ENCODE measurements at regions not wholly inside any gene's neighbourhood (a gene's known extent, or its start where the extent isn't known, plus 50 kb on each side); places are given as distances from the start of the nearest gene placed in this dataset.
"Not testable (repeated sequence)": the region's sequence is repeated elsewhere in the genome, so short reads cannot be mapped to it uniquely, and the experiment has no call there.

DNA sequence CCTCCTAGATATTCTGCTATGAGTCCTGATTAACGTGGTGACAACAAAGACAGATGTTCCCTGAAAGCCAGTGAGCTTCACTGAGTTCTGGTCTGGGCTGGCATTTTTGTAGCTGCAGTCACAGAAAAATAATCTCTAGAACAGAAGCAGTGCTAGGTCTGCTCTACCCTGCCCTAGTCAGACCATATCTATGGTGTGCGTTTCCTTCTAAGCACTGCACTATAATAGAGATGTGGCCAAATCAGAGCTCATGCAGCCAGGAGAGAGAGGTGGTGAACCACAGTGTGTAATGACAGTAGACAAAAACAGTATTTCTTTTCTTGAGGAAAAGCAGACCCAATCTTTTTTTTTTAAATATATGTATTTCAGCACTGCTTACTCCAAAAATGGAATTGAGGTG lies 76.3 kb downstream of the CMAS start:
- Mint-ChIP-seq H3K27ac (no peak overlapping the region), H3K9me3 (ENCODE audit: low read depth) (peaks cover 15% of the 10 kb centered on the region), H3K4me1 (ENCODE audit: low read depth) (no peaks in the 10 kb centered on the region), H3K36me3 (ENCODE audit: insufficient read depth) (no peaks in the 10 kb centered on the region), H3K4me3 (ENCODE audit: low read depth) (no peak overlapping the region), H3K27me3 (peaks cover 4% of the 10 kb centered on the region)
- DNase-seq (ENCODE audit: low spot score, unreplicated experiment) = no peak
- TF ChIP-seq, protein P1, sequence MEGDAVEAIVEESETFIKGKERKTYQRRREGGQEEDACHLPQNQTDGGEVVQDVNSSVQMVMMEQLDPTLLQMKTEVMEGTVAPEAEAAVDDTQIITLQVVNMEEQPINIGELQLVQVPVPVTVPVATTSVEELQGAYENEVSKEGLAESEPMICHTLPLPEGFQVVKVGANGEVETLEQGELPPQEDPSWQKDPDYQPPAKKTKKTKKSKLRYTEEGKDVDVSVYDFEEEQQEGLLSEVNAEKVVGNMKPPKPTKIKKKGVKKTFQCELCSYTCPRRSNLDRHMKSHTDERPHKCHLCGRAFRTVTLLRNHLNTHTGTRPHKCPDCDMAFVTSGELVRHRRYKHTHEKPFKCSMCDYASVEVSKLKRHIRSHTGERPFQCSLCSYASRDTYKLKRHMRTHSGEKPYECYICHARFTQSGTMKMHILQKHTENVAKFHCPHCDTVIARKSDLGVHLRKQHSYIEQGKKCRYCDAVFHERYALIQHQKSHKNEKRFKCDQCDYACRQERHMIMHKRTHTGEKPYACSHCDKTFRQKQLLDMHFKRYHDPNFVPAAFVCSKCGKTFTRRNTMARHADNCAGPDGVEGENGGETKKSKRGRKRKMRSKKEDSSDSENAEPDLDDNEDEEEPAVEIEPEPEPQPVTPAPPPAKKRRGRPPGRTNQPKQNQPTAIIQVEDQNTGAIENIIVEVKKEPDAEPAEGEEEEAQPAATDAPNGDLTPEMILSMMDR (IDR thresholded peaks at IDR 0.05; ENCODE audit: unreplicated experiment) = no peak

DNA sequence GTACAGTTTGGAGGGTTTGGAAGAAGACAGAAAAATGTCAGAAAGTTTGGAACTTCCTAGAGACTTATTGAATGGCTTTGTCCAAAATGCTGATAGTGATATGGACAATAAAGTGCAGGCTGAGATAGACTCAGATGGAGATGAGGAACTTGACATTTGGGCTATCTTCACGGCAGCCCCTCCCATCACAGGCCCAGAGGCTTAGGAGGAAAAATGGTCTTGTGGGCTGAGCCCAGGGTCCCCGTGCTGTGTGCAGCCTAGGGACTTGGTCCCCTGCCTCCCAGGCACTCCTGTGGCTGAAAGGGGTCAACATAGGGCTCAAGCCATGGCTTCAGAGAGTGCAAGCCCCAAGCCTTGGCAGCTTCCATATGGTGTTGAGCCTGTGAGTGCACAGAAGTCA lies 79.0 kb downstream of the CMAS start:
- Mint-ChIP-seq H3K27me3 (no peaks in the 10 kb centered on the region), H3K9me3 (ENCODE audit: low read depth) (peaks cover 20% of the 10 kb centered on the region), H3K36me3 (ENCODE audit: insufficient read depth) (no peaks in the 10 kb centered on the region), H3K4me1 (ENCODE audit: low read depth) (no peaks in the 10 kb centered on the region), H3K4me3 (ENCODE audit: low read depth) (no peak overlapping the region), H3K27ac (no peak overlapping the region)
- TF ChIP-seq, protein P1 (IDR thresholded peaks at IDR 0.05; ENCODE audit: unreplicated experiment) = no peak
- no peak for DNase-seq (ENCODE audit: low spot score, unreplicated experiment)

DNA sequence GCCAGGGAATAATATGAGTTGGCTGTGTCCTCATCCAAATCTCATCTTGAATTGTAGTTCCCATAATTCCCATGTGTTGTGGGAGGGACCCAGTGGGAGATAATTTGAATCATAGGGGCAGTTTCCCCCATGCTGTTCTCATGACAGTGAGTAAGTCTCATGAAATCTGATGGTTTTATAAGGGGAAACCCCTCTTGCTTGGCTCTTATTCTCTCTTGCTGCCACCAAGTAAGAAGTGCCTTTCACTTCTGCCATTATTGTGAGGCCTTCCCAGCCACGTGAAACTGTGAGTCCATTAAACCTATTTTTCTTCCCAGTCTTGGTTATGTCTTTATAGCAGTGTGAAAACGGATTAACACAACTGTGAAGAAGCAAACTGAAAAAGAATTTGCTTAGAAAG lies 80.1 kb downstream of the CMAS start:
- not testable (repeated sequence) for DNase-seq (ENCODE audit: low spot score, unreplicated experiment); H3K4me3 Mint-ChIP-seq (ENCODE audit: low read depth); H3K27me3 Mint-ChIP-seq; H3K27ac Mint-ChIP-seq; H3K4me1 Mint-ChIP-seq (ENCODE audit: low read depth); H3K36me3 Mint-ChIP-seq (ENCODE audit: insufficient read depth)
- peaks cover 20% of the 10 kb centered on the region for H3K9me3 Mint-ChIP-seq (ENCODE audit: low read depth)

DNA sequence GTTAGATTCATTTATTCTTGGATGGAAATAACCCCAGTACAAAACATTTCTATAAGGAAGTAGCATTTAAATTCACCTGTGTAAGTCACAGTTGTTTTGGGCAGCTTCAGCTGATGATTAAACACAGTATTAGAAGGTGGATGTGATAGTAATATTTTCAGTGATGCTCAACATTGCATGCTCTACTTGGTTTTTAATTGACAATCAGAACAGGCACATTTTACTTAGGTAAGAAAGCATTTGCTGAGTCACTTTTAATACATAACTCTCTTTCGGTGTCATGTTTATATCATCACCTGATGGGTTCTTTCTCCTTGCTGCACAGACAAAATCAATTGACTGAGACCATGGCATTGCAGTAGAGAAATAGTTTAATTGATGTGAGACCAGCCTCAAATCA lies 80.7 kb downstream of the CMAS start:
- no peak overlapping the region for H3K27ac Mint-ChIP-seq
- H3K4me1 Mint-ChIP-seq (ENCODE audit: low read depth) = no peaks in the 10 kb centered on the region
- peaks cover 20% of the 10 kb centered on the region for H3K9me3 Mint-ChIP-seq (ENCODE audit: low read depth)
- H3K27me3 Mint-ChIP-seq = no peaks in the 10 kb centered on the region
- H3K4me3 Mint-ChIP-seq (ENCODE audit: low read depth) = no peak overlapping the region
- DNase-seq (ENCODE audit: low spot score, unreplicated experiment) = no peak
- no peaks in the 10 kb centered on the region for H3K36me3 Mint-ChIP-seq (ENCODE audit: insufficient read depth)
- TF ChIP-seq, protein P1 (IDR thresholded peaks at IDR 0.05; ENCODE audit: unreplicated experiment) = no peak

DNA sequence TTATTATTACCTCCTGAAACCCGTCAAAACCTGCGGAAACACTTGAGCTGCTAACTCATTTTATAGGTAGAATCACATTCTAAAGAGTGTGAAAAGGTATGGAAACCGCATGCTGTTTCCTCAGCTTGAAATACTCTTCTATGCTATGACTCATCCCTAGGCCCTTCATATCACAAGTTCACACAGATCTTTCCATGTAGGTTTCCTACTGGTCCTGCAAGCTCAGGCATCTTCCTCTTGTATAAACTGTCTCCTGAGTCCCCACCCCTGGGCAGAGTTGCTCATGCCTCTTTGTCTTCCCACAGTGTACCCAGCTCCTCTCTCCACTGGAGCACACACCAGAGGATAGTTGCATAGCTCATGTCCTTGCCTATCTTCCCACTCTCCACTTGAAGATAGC lies 84.7 kb downstream of the CMAS start:
- Mint-ChIP-seq H3K27me3 (no peaks in the 10 kb centered on the region), H3K9me3 (ENCODE audit: low read depth) (peaks cover 26% of the 10 kb centered on the region), H3K27ac (no peak overlapping the region), H3K36me3 (ENCODE audit: insufficient read depth) (no peaks in the 10 kb centered on the region), H3K4me1 (ENCODE audit: low read depth) (no peaks in the 10 kb centered on the region), H3K4me3 (ENCODE audit: low read depth) (no peak overlapping the region)
- DNase-seq (ENCODE audit: low spot score, unreplicated experiment) = no peak
- TF ChIP-seq, protein P1 (IDR thresholded peaks at IDR 0.05; ENCODE audit: unreplicated experiment) = no peak

DNA sequence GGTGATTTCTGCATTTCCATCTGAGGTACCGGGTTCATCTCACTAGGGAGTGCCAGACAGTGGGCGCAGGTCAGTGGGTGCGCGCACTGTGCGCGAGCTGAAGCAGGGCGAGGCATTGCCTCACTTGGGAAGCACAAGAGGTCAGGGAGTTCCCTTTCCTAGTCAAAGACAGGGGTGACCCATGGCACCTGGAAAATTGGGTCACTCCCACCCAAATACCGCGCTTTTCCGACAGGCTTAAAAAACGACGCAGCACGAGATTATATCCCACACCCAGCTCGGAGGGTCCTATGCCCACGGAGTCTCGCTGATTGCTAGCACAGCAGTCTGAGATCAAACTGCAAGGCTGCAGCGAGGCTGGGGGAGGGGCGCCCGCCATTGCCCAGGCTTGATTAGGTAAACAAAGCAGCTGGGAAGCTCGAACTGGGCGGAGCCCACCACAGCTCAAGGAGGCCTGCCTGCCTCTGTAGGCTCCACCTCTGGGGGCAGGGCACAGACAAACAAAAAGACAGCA lies 90.6 kb downstream of the CMAS start:
- H3K4me3 Mint-ChIP-seq (ENCODE audit: low read depth); H3K36me3 Mint-ChIP-seq (ENCODE audit: insufficient read depth); H3K27me3 Mint-ChIP-seq; H3K27ac Mint-ChIP-seq; H3K4me1 Mint-ChIP-seq (ENCODE audit: low read depth); DNase-seq (ENCODE audit: low spot score, unreplicated experiment): not testable (repeated sequence)
- H3K9me3 Mint-ChIP-seq (ENCODE audit: low read depth) = peaks cover 14% of the 10 kb centered on the region
